HG02678 (cell line): ENCODE measurements at regions not wholly inside any gene's neighbourhood (a gene's known extent, or its start where the extent isn't known, plus 50 kb on each side); places are given as distances from the start of the nearest gene placed in this dataset.
"Not testable (repeated sequence)": the region's sequence is repeated elsewhere in the genome, so short reads cannot be mapped to it uniquely, and the experiment has no call there.

Experiments
- ATAC-seq: cut with Tn5 transposase; IDR thresholded peaks from one replicate; pipeline ENCODE4 v1.9.1; 2021; ENCODE audit warnings: mild to moderate bottlenecking, moderate library complexity; ENCODE audit not compliant: unreplicated experiment

DNA sequence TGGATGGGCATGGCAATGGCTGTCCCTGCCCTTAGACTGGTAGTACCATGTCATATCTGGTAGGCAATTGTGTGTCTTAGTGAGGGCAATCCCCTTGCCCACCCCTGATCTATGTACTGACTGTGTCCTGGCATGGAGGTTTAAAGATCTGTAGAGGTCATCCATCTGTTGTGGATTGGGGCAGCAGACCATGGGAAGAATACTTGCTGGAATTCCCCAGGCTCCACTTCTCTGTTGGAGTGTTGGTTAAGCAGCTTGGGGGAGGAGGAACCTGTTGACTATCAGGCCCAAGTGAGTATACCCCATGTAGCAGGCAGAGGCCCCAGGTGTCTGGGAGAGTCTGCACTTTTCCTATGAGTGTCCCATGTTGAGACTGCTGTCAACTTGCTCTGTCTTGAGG, 246.7 kb upstream of the DIPK2B start:
- ATAC-seq: no peak

DNA sequence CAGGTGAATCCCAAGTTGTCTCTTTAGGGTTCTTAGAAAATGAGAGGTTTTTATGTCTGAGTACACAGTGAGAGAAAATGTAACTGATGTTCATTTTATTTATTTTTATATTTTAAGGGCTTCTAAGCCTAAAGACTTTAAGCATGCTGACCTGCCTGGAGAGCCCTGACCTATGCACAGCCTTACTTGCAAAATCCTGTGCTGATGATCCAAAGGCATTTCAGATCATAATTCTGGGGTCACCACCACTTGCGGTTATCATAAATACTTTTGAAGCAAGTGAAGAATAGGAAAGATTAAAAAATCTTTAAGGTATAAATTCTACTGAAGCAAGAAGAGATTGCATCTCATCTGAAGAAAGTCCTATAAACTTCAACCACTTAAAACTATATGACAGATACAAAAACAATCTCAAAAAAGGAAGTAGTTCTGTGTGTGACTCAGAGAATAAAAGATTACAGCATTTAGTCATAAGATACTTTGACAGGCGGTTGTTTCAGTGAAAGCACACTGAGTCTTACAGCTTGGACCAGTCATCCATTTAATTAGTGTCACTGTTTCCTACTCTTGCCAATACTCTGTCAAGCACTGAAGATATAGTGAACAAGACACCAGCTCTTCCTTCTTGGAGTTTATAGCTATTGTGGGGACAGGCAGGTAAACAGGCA, 245.2 kb upstream of the DIPK2B start:
- ATAC-seq: no peak

DNA sequence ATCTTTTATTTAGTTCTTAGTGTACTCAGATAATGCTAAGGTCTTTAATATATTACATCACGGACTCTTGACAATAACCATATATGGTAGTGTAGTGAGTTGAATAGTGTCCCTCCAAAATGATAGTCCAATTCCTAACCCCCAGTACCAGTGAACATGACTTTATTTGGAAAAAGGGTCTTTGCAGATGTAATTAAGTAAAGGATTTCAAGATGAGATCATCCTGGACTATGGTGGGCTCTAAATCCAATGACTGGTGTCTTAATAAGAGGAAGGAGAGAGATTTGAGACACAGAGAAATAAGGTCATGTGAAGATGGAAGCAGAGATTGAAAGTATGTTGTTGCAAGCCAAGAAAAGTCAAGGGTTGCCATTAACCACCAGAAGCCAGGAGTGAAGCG, 236.5 kb upstream of the DIPK2B start:
- ATAC-seq: no peak

DNA sequence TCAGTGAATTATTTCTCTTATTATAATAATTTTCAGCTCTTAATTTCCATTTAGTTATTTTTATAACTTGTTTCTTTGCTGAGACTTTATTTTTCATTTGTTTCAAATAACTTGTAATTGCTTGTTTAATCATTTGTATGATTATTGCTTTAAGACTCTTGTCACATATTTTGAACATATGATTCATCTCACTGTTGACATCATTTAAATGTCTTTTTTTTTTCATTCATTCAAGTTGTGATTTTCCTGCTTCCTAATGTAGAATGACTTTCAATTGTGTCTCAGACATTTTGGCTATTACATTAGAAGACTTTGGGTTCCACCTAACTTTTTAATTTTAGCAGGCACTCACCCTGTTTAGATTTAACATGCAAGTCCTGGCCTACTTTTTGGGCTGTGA, 234.8 kb upstream of the DIPK2B start:
- no peak for ATAC-seq

DNA sequence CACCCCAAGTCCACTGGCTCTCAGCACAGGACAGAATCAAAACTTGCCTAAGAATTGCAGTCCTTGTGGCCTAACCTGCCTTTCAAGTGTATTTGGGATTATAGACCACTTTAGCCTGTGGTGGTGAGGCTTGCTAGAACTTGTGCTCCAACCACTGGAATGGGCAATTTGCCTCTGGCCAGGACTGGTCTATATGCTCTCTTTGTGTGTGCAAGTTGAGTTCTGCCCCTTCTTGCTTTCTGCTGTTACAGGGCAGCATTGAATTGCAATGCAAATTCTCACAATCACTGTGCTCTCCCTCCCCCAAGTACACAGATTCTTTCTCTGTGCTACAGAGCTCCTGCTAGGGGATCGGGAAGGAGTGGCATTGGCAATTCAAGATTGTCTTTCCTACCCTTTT, 233.6 kb upstream of the DIPK2B start:
- no peak for ATAC-seq

DNA sequence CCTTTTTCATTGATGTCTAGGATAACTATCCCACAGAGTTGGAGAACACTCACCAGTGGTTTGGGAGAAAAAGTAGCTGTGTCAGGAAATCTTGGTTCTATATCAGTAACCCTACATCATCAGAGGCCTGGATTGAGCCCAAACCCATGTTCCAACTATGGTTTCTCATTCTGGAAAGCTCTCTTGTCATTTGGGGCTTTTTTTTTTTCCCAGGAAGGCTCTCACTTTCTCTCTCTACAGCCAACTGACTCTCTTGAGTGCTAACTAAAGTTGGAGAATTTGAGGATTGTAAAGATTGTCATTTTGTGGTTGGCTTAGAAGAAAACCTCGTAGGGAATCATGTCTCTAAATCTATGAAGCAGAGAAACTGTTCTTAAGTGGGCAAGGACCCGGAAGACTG, 228.2 kb upstream of the DIPK2B start:
- ATAC-seq: no peak

DNA sequence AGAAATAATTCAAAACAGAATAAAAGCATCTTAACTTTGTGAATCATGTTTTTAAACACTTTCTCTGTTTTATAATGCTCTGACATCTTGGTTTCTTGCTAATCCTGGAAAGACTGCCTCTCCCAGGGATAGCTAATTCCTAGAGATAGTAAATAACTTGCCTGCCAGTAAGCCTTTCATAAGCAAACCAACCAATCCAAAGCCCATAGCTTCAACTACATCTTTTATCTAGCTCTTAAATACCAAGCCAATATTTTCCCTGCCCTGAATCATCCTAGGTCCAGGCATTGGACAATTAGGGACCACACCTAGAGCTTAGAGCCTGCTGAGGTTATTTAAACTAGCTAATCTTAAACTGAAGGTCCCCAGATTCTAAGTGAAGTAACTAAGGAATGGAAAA, 223.7 kb upstream of the DIPK2B start:
- no peak for ATAC-seq

DNA sequence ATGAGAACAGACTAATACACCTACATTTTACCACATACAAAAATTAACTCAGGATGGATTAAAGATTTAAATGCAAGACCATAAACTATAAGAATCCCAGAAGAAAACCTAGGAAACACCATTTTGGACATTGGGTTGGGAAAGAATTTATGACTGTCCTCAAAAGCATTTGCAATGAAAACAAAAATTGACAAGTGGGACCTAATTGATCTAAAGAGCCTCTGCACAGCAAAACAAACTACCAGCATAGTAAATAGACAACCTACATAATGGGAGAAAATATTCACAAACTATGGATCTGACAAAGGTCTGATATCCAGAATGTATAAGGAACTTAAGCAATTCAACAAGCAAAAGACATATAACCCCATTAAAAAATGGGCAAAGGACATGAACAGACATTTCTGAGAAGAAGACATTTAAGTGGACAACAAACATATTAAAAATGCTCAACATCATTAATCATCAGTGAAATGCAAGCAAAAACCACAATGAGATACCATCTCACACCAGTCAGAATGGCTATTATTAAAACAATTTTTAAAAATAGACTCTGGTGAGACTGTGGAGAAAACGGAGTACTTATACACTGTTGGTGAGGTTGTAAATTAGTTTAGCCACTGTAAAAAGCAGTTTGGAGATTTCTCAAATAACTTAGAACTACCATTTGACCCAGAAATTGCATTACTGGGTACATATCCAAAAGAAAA, 221.7 kb upstream of the DIPK2B start:
- no peak for ATAC-seq

DNA sequence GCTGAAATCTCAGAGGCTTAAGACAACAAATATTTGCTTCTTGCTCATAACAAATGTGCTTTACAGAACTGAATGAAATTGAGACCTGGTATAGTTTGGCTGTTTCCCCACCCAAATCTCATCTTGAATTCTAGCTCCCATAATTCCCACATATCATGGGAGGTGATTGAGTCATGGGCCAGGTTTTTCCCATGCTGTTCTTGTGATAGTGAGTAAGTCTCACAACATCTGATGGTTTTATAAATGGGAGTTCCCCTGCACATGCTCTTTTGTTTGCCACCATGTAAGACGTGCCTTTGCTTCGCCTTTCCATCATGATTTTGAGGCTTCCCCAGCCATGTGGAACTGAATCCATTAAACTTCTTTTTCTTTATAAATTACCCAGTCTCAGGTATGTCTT, 221.1 kb upstream of the DIPK2B start:
- no peak for ATAC-seq

DNA sequence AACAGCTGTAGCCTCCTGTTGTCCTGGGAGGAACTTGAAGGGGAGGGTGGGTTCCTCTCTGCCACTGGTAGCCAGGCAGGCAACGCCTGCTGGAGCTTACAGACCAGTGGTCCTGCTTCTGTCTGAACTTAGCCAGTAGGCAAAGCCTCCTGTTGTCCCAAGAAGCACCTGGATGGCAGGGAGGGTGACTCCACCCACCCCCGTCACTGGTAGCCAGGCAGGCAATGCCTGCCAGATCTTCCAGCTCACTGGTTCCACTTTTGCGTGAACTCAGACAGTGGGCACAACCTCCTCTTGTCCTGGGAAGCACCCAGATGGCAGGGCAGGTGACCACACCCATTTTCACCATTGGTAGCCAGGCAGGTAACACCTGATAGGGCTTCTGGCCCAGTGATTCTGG, 203.5 kb upstream of the DIPK2B start:
- ATAC-seq: no peak

DNA sequence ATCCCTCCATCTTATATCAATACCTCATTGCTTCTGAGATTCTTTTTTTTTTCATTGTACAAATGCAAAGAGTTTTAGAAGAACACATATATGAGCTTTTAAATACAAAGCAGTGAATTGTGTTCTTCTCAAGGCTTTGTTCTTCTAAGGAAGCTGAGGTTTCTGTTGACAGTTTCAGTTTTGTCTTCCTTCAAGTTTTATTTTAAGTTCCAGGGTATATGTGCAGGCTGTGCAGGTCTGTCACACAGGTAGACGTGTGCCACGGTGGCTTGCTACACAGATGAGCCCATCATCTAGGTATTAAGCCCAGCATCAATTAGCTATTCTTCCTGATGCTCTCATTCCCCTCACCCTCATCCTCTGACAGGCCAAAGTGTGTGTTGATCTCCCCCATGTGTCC, 201.2 kb upstream of the DIPK2B start:
- ATAC-seq: no peak

DNA sequence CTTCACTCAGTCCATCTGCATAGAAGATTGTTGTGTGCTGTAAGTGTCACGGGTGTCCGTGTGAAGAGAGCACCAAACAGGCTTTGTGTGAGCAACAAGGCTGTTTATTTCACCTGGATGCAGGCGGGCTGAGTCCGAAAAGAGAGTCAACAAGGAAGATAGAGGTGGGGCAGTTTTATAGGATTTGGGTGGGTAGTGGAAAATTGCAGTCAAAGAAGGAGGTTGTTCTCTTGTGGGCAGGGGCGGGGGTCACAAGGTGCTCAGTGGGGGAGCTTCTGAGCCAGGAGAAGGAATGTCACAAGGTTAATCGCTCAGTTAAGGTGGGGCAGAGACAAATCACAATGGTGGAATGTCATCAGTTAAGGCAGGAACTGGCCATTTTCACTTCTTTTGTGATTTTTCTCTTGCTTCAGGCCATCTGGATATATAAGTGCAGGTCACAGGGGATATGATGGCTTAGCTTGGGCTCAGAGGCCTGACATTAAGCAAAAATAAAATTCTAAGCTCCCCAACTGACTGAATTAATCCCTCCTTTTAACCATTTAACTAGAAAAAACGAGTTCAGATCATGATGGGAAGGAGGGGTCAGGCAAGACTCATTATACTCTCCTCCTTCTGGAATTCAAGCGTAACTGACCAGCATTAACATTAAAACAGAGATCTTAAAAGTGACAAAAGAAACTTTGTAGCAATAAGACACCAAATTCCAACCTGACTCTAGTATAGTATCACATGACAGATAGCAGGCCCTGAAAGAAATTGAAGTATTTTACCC, 200.5 kb upstream of the DIPK2B start:
- not testable (repeated sequence) for ATAC-seq

DNA sequence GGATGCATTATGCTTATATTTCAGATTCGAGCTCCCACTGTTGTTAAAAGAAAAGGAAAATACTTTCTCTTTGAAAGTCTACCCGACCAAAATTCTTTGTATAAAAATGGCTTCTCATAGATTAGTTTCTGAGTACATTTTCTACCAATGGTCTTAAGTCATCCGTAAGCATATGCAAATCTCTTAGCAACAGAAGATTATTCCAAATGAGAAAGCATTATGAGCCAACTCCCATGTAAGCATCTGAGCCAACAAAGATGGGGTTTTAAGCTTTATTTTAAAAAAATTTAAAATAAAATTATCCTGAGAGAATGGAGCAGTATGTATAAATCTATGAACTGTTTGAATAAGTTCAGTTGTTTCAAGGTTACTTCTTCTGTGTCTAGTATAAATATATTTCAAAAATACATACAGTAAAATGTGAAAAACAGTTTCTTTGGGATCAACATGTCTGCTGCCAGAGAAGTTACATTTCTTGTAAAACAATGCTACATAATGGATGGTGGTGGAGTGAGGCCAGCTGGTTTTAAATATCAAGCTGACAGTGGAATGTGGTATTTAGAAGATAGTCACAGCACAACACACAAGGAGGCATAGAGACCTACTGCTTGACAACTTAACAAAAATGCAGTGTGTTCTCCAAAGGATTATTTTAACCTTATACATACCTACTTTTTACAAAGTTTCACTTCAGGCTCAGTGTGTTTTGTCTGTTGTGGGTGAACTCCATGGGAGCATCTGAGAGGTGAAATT, 199.5 kb upstream of the DIPK2B start:
- ATAC-seq: no peak

DNA sequence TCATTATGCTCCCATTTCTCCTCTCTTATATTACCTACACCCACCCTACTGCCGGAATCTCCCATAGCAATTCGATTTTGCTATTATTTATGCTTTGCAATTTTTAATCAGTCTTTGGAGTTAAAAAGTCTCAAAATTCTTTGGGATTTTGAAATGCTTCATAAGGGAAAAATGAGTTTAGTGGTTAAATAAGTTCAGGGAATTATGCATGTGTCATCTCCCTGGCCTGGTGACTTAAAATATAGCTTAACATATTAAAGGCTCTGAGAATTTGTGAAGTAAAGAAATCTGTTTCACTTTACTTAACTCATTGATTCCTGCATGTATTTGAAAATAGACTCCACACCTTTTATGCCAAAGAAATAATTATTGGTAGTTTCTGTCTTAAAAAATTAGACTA, 185.1 kb upstream of the DIPK2B start:
- ATAC-seq: no peak

DNA sequence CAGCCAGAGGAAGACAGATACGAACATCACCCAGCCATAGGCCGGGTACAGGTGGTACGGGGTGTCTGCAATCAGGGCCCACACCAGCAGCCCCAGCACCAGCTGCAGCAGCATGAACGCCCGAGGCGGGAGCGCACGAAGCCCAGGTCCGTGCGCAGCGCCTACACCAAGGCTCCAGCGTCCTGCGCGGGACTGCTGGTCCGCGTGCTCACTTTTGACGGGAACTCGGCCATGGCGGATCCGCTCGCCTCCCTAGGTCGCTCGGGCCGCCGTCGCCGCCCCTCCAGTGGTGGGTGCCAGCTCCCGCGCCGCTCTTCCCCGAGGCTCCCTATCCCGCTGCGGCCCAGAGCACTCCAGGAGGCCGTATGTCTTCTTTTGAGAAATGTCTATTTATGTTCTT, 181.2 kb upstream of the DIPK2B start:
- no peak for ATAC-seq

DNA sequence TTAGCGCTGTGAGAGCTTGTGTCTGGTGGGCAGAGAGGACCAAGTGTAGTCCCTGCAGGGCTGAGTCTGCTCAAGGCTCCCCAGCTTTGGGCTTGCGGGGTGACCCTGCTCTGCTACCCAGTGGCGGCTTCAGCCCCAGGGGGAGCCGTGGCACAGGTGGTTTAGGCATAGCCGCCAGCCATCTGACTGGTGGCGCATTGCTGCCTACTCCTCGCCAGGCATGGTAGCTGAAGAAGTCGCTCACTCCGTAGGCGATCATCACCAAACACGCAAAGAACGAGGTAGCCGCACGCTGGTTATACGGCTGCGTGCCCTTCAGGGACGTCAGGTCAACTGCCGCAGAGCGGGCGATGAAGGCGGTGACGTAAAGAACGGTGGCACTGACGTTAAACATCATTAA, 180.7 kb upstream of the DIPK2B start:
- ATAC-seq: no peak

DNA sequence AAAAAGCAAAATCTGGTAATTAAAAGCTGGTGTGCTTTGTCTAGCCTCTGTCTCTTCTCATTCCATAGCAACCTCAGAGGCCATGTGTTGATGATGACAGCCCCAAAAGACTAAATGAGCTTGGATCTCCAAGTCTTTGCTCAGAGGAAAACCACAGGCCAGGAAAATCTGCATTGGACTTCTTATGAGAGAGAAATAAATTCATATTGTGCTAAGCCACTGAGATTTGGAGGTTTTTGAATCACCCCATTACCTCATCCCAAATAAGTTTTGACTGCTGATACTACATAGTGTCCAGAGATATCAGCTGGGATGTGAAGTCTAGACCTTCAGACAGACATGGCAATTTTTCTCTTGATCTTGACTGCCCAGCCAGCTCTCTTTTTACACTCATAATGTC, 178.6 kb upstream of the DIPK2B start:
- no peak for ATAC-seq

DNA sequence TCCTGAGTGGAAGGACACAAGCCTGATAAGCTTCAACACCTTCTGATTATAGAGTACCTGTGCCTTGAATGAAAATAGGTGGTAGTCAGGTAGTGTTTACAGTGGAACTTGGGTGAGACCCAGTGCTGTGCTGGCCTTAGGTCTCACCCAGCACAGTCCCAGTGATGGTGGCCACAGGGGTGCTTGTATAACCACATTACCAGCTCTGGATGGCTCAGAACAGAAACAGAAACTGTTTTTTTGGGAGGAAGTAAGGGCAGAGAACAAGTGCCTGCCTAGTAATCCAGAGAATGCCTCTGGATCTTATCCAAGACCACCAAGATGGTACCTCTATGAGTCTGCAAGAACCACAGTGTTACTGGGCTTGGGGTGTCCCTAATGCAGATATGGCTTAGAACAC, 171.5 kb upstream of the DIPK2B start:
- ATAC-seq: no peak

DNA sequence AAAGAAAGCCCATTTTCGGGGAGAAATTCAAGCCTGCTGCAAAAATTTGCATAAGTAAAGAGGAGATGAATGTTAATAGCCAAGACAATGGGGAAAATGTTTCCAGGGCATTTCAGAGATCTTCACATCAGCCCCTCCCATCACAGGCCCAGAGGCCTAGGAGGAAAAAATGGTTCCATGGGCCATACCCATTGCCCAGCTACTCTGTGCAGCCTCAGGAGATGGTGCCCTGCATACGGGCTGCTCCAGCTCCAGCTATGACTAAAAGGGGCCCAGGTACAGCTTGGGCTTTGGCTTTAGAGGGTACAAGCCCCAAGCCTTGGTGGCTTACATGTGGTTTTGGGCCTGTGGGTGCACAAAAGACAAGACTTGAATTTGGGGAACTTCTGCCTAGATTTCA, 168.0 kb upstream of the DIPK2B start:
- no peak for ATAC-seq

DNA sequence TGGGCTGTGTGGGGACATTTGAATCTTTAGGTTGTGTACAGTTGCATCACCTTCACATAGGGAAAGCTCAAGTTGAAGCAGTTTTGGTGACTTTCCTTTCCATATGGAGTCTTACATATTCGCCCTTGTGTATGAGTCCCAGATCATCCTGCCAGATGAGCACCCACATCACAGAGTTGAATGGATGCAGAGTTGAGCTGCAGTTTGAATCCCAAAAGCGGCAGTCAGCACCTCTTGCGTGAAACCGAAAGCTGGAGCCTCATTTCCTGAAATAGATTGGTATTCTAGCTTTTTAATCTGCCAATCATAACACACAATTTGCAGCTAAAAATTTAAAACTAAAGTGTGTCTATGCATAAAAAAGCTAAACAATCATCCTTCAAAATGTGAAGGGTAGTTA, 162.9 kb upstream of the DIPK2B start:
- ATAC-seq: no peak

DNA sequence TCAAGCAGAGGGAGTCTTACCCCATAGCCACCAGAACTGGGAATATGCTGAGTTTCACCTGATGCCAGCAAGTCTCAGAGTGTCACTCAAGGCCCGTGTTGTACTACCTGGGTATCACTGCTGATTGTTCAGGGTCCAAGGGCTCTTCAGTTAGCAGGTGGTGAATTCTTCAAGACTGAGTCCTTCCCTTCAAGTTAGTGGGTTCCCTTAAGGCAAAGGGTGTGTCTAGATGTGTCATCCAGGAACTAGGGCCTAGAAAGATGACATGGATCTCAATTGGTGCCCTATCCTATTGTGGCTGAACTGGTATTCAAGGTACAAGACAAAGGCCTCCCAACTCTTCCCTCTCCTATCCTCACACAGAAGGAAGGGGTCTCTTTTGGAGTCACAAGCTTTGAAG, 159.9 kb upstream of the DIPK2B start:
- ATAC-seq: no peak
